ENCODE measurements at regions not wholly inside any gene's neighbourhood (a gene's known extent, or its start where the extent isn't known, plus 50 kb on each side); places are given as distances from the start of the nearest gene placed in this dataset.

- no peak overlapping the region for H3K27ac Mint-ChIP-seq (ENCODE audit: unreplicated experiment)
- no peaks in the 10 kb centered on the region for H3K9me3 ChIP-seq
- no TSS peak for BruUV-seq (replicated peaks)
- no peak for DNase-seq
- H3K4me1 Mint-ChIP-seq (ENCODE audit: low read depth, unreplicated experiment) = no peaks in the 10 kb centered on the region
- H3K27me3 Mint-ChIP-seq (ENCODE audit: insufficient read depth, unreplicated experiment) = peaks cover 14% of the 10 kb centered on the region
- ChIA-PET POLR2A (no interaction called here), CTCF (no interaction called here)
- H3K4me1 ChIP-seq = no peaks in the 10 kb centered on the region
- no peak overlapping the region for H3K4me3 ChIP-seq (ENCODE audit: low read depth, low read length)
- no peaks in the 10 kb centered on the region for H3K36me3 Mint-ChIP-seq (ENCODE audit: insufficient read depth, unreplicated experiment)
- no peaks in the 10 kb centered on the region for H3K27me3 ChIP-seq (replicated peaks; ENCODE audit: control insufficient read depth, insufficient read depth, low read length)
- TF ChIP-seq CTCF (IDR thresholded peaks at IDR 0.05; ENCODE audit: insufficient read depth in 1 of 2, low read depth in 1 of 2, low read length in 1 of 2, severe bottlenecking in 1 of 2, unreplicated experiment in 1 of 2) = no peak
- no peak overlapping the region for H3K4me3 Mint-ChIP-seq (ENCODE audit: unreplicated experiment)
- H3K9me3 Mint-ChIP-seq (ENCODE audit: unreplicated experiment) = no peaks in the 10 kb centered on the region
- no peaks in the 10 kb centered on the region for H3K36me3 ChIP-seq (ENCODE audit: control insufficient read depth, insufficient read depth, low read length)
- intact Hi-C loops (cut with micrococcal nuclease; ENCODE audit: unreplicated experiment) = no loop called here
Measured at GRCh38 chr17:33531311-33531710, 238.2 kb upstream of the ASIC2 start.

GRCh38 chr17:33534087-33534486, 241.0 kb upstream of the ASIC2 start:
- H3K27ac Mint-ChIP-seq (ENCODE audit: unreplicated experiment) = no peak overlapping the region
- Histone ChIP-seq H3K27me3 (replicated peaks; ENCODE audit: control insufficient read depth, insufficient read depth, low read length) (no peaks in the 10 kb centered on the region), H3K4me1 (no peaks in the 10 kb centered on the region), H3K4me3 (ENCODE audit: low read depth, low read length) (no peak overlapping the region), H3K36me3 (ENCODE audit: control insufficient read depth, insufficient read depth, low read length) (no peaks in the 10 kb centered on the region), H3K9me3 (no peaks in the 10 kb centered on the region)
- intact Hi-C loops (cut with micrococcal nuclease; ENCODE audit: unreplicated experiment) = no loop called here
- POLR2A ChIA-PET = no interaction called here
- no peak for DNase-seq
- no peaks in the 10 kb centered on the region for H3K4me1 Mint-ChIP-seq (ENCODE audit: low read depth, unreplicated experiment)
- no peaks in the 10 kb centered on the region for H3K36me3 Mint-ChIP-seq (ENCODE audit: insufficient read depth, unreplicated experiment)
- H3K4me3 Mint-ChIP-seq (ENCODE audit: unreplicated experiment) = no peak overlapping the region
- CTCF ChIA-PET = no interaction called here
- BruUV-seq (replicated peaks) = no TSS peak
- peaks cover 18% of the 10 kb centered on the region for H3K27me3 Mint-ChIP-seq (ENCODE audit: insufficient read depth, unreplicated experiment)
- H3K9me3 Mint-ChIP-seq (ENCODE audit: unreplicated experiment) = no peaks in the 10 kb centered on the region
- TF ChIP-seq CTCF (IDR thresholded peaks at IDR 0.05; ENCODE audit: insufficient read depth in 1 of 2, low read depth in 1 of 2, low read length in 1 of 2, severe bottlenecking in 1 of 2, unreplicated experiment in 1 of 2) = no peak

- no TSS peak for BruUV-seq (replicated peaks)
- no peak overlapping the region for H3K4me3 ChIP-seq (ENCODE audit: low read depth, low read length)
- H3K9me3 Mint-ChIP-seq (ENCODE audit: unreplicated experiment) = no peaks in the 10 kb centered on the region
- TF ChIP-seq CTCF (IDR thresholded peaks at IDR 0.05; ENCODE audit: insufficient read depth in 1 of 2, low read depth in 1 of 2, low read length in 1 of 2, severe bottlenecking in 1 of 2, unreplicated experiment in 1 of 2) = no peak
- H3K4me1 ChIP-seq = no peaks in the 10 kb centered on the region
- no peaks in the 10 kb centered on the region for H3K4me1 Mint-ChIP-seq (ENCODE audit: low read depth, unreplicated experiment)
- no peak overlapping the region for H3K4me3 Mint-ChIP-seq (ENCODE audit: unreplicated experiment)
- no peaks in the 10 kb centered on the region; the same call in 1 of the 2 replicates for H3K27me3 ChIP-seq (replicated peaks; ENCODE audit: control insufficient read depth, insufficient read depth, low read length)
- intact Hi-C loops (cut with micrococcal nuclease; ENCODE audit: unreplicated experiment) = no loop called here
- ChIA-PET CTCF (no interaction called here), POLR2A (no interaction called here)
- no peak overlapping the region for H3K27ac Mint-ChIP-seq (ENCODE audit: unreplicated experiment)
- H3K36me3 ChIP-seq (ENCODE audit: control insufficient read depth, insufficient read depth, low read length) = no peaks in the 10 kb centered on the region
- H3K36me3 Mint-ChIP-seq (ENCODE audit: insufficient read depth, unreplicated experiment) = no peaks in the 10 kb centered on the region
- DNase-seq = no peak
- H3K27me3 Mint-ChIP-seq (ENCODE audit: insufficient read depth, unreplicated experiment) = peaks cover 17% of the 10 kb centered on the region
- H3K9me3 ChIP-seq = no peaks in the 10 kb centered on the region
Measured at GRCh38 chr17:33545124-33545523, 252.0 kb upstream of the ASIC2 start.
